ENCODE measurements at regions not wholly inside any gene's neighbourhood (a gene's known extent, or its start where the extent isn't known, plus 50 kb on each side); places are given as distances from the start of the nearest gene placed in this dataset.

DNA sequence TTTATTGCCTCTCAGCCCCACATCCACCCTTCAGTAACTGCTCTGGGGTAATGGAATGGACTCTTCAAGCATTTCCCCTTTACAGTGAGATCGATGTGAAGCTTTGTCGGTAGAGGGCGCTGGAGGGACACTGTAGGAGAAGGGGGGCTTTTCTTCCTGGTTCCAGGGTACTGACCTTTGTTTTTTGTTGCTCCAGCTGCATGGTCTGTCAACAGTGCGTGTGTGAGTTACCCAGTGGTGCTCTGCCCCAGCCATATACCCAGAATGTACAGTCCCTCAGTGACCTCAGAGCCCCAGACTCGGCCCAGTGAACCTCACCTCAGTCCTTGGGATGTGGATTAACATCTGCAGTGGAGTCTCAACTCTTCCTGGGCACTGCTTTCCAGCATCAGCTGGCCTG is 180.3 kb upstream of the TSC22D2 start:
- Histone ChIP-seq H3K4me3 (no peak overlapping the region), H3K36me3 (no peaks in the 10 kb centered on the region), H3K27me3 (no peaks in the 10 kb centered on the region), H3K4me1 (no peaks in the 10 kb centered on the region), H3K27ac (no peak overlapping the region), H3K9me3 (no peaks in the 10 kb centered on the region)
- DNase-seq: peak; percentile 31 to 69 (median 53)
- TF ChIP-seq POLR2A (IDR thresholded peaks at IDR 0.05): no peak
- TF ChIP-seq, protein P1, sequence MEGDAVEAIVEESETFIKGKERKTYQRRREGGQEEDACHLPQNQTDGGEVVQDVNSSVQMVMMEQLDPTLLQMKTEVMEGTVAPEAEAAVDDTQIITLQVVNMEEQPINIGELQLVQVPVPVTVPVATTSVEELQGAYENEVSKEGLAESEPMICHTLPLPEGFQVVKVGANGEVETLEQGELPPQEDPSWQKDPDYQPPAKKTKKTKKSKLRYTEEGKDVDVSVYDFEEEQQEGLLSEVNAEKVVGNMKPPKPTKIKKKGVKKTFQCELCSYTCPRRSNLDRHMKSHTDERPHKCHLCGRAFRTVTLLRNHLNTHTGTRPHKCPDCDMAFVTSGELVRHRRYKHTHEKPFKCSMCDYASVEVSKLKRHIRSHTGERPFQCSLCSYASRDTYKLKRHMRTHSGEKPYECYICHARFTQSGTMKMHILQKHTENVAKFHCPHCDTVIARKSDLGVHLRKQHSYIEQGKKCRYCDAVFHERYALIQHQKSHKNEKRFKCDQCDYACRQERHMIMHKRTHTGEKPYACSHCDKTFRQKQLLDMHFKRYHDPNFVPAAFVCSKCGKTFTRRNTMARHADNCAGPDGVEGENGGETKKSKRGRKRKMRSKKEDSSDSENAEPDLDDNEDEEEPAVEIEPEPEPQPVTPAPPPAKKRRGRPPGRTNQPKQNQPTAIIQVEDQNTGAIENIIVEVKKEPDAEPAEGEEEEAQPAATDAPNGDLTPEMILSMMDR (IDR thresholded peaks at IDR 0.05): peak in 4 of 6 experiments; percentile 31 to 66 (median 62)

DNA sequence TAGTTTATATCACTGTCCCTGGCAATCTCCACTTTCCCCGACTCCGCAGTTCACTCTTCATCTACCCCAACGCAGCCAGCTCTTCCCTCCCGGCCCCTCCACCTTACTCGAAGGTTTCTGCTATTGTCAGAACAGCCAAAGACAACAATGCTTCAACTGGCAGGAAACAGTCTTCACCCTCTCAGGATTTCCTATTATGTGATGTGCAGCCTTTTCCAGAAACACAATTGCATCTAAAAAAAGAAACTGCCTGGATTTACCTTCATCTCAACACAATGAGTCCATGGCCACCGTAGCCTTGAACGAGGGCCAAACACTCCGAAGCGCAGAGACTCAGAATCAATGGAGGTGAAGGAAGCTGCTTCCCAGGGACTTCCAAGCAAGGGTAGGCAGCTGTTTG is 182.1 kb upstream of the TSC22D2 start:
- no peak for DNase-seq
- H3K27ac ChIP-seq: no peak overlapping the region
- peaks cover 0 to 5% (median 0%) of the 10 kb centered on the region in 4 donors for H3K4me1 ChIP-seq
- no peak for TF ChIP-seq POLR2A (IDR thresholded peaks at IDR 0.05)
- TF ChIP-seq, protein P1 (IDR thresholded peaks at IDR 0.05): no peak
- no peak overlapping the region for H3K4me3 ChIP-seq
- H3K36me3 ChIP-seq: no peaks in the 10 kb centered on the region
- no peaks in the 10 kb centered on the region for H3K9me3 ChIP-seq
- no peaks in the 10 kb centered on the region for H3K27me3 ChIP-seq

DNA sequence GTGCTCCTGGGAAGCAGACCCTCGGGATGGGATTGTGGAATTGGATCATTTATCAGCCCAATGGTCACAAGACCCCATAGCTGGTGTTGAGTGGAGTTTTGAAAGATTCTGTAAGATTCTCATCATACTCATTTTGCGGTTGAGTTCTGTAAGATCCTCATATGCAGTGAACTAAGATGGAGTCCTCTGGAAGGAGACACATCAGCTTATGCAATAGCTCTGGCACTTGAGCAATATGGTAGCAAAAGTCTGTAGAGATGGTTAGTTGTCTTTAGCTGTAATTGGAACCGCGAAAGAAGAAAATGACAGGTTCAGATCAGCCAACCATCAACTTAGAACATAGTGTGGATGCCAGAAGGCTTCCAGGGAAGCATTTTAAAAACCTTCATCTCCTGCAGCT is 184.5 kb upstream of the TSC22D2 start:
- Histone ChIP-seq H3K27ac (no peak overlapping the region), H3K36me3 (no peaks in the 10 kb centered on the region), H3K4me1 (peaks cover 0 to 7% (median 0%) of the 10 kb centered on the region in 4 donors), H3K27me3 (no peaks in the 10 kb centered on the region), H3K4me3 (no peak overlapping the region), H3K9me3 (no peaks in the 10 kb centered on the region)
- TF ChIP-seq, protein P1 (IDR thresholded peaks at IDR 0.05): no peak
- TF ChIP-seq POLR2A (IDR thresholded peaks at IDR 0.05): no peak
- DNase-seq: no peak

DNA sequence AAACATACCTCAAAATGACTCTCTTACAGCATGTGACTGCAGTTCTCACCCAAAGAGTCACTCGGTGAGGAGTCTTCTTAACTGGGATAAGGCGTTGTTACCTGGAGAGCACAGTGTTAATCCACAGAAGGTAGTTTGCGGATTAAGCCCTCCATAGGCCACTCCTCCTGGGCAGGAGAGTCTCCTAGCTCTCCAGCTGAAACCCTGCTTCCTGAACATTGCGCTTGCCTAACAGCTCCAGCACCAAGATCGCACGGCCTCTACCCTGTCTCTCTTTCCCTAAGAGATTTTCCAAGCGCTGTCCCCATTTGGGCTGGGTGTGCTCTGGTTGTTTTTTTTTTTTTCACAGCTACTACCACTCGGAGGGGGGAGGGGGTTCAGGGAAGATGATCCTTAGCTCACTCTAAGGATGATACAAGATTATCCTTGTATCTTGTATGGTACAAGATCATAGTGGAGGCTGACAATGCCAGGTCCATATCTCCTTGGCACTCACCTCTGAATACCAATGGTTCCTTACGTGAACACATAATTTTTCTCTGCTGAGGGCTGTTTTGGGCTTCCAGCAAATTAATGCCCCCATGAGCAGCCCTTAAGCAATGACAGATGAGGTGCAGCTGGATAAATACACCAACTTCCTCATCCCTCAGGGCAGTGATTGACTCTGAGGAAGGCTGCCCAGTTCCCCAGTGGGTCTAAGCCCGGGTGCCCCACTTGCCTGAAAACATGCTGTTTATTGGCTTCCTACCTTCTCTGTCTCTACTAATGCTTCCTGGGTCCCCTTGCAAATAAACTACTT is 185.2 kb upstream of the TSC22D2 start:
- H3K4me3 ChIP-seq: no peak overlapping the region
- no peak for DNase-seq
- H3K27ac ChIP-seq: no peak overlapping the region
- no peaks in the 10 kb centered on the region for H3K36me3 ChIP-seq
- peaks cover 0 to 7% (median 0%) of the 10 kb centered on the region in 4 donors for H3K4me1 ChIP-seq
- TF ChIP-seq POLR2A (IDR thresholded peaks at IDR 0.05): no peak
- TF ChIP-seq, protein P1 (IDR thresholded peaks at IDR 0.05): no peak
- no peaks in the 10 kb centered on the region for H3K9me3 ChIP-seq
- no peaks in the 10 kb centered on the region for H3K27me3 ChIP-seq

DNA sequence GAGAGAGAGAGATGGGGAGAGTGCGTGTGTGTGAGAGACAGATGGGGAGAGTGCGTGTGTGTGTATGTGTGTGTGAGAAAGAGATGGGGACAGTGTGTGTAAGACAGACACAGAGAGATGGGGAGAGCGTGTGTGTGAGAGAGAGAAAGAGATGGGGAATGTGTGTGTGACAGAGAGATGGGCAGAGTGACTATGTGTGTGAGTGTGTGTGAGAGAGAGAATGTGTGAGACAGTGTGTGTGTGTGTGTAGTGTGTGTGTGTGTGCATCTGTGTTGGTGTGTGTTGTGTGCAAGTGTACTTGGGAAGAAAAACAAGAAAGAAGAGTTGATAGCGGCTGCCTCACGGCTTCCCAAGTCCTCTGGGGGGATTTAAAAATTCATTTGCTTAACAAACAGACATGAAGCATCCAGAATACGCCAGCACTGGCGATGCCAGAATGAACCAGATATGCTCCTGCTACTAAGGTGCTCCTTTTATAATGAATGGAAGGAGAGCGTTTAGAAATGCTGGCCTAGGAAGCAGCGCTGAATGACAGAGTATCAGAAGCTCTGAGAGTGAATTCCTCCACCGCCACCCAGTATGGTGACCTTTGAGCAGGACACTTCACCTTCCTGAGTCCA is 186.1 kb upstream of the TSC22D2 start:
- DNase-seq: no peak
- peaks cover 0 to 7% (median 0%) of the 10 kb centered on the region in 4 donors for H3K4me1 ChIP-seq
- TF ChIP-seq POLR2A (IDR thresholded peaks at IDR 0.05): no peak
- TF ChIP-seq, protein P1 (IDR thresholded peaks at IDR 0.05): no peak
- no peaks in the 10 kb centered on the region for H3K9me3 ChIP-seq
- H3K27me3 ChIP-seq: no peaks in the 10 kb centered on the region
- H3K4me3 ChIP-seq: no peak overlapping the region
- no peaks in the 10 kb centered on the region for H3K36me3 ChIP-seq
- H3K27ac ChIP-seq: no peak overlapping the region
